ENCODE measurements at regions not wholly inside any gene's neighbourhood (a gene's known extent, or its start where the extent isn't known, plus 50 kb on each side); places are given as distances from the start of the nearest gene placed in this dataset.

- no TSS peak for BruUV-seq (replicated peaks)
- Histone ChIP-seq H4K91ac (ENCODE audit: insufficient read depth, low read depth, low read length) (no peak overlapping the region), H2AK5ac (ENCODE audit: low read depth, low read length) (no peak overlapping the region), H2BK120ac (ENCODE audit: low read depth, low read length) (no peak overlapping the region), H2BK5ac (ENCODE audit: low read depth, low read length, poor library complexity, severe bottlenecking) (no peak overlapping the region), H3K79me1 (ENCODE audit: low read depth in 1 of 2, low read length in 2 of 2) (no peaks in the 10 kb centered on the region), H4K8ac (ENCODE audit: low read depth in 2 of 2, low read length in 2 of 2) (no peak overlapping the region), H4K5ac (ENCODE audit: low read depth, low read length) (no peak overlapping the region), H3K9me3 (ENCODE audit: control insufficient read depth, insufficient read depth, low read length) (no peaks in the 10 kb centered on the region), H3K4ac (ENCODE audit: low read depth, low read length) (no peak overlapping the region), H3K4me1 (ENCODE audit: control insufficient read depth, insufficient read depth, low read length) (0 out of 2 replicates have a peak, but pooled peaks cover 2% of the 10 kb centered on the region), H3K9ac (ENCODE audit: low read depth, low read length) (no peak overlapping the region), H3K18ac (ENCODE audit: low read depth, low read length) (no peak overlapping the region), H4K20me1 (ENCODE audit: insufficient read depth, low read length) (no peaks in the 10 kb centered on the region), H3K9me1 (ENCODE audit: insufficient read depth, low read length) (no peaks in the 10 kb centered on the region), H2BK20ac (ENCODE audit: low read depth, low read length) (no peak overlapping the region), H3K4me3 (ENCODE audit: insufficient read depth, low read depth, low read length) (no peak overlapping the region), H3K4me2 (ENCODE audit: low read depth, low read length) (no peak overlapping the region), H3K27ac (ENCODE audit: insufficient read depth, low read length) (no peak overlapping the region), H2AFZ (replicated peaks; ENCODE audit: low read length, poor library complexity) (no peak overlapping the region), H3K14ac (replicated peaks; ENCODE audit: low read depth, low read length) (no peak overlapping the region), H3K23ac (ENCODE audit: low read depth, low read length) (no peak overlapping the region), H3K36me3 (ENCODE audit: control insufficient read depth, insufficient read depth, low read length) (no peaks in the 10 kb centered on the region), H2BK15ac (ENCODE audit: low read depth, low read length) (no peak overlapping the region), H3K56ac (ENCODE audit: extremely low read depth, insufficient read depth, low read length) (no peak overlapping the region), H2AK9ac (replicated peaks; ENCODE audit: low read depth, low read length, poor library complexity) (no peak overlapping the region), H3K27me3 (ENCODE audit: control insufficient read depth, insufficient read depth, low read length) (no peaks in the 10 kb centered on the region)
- ATAC-seq (ENCODE audit: low read depth) (no peak), DNase-seq (no peak)
- TF ChIP-seq, protein P1, sequence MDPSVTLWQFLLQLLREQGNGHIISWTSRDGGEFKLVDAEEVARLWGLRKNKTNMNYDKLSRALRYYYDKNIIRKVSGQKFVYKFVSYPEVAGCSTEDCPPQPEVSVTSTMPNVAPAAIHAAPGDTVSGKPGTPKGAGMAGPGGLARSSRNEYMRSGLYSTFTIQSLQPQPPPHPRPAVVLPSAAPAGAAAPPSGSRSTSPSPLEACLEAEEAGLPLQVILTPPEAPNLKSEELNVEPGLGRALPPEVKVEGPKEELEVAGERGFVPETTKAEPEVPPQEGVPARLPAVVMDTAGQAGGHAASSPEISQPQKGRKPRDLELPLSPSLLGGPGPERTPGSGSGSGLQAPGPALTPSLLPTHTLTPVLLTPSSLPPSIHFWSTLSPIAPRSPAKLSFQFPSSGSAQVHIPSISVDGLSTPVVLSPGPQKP (IDR thresholded peaks at IDR 0.05; ENCODE audit: borderline replicate concordance, low read depth, low read length) = no peak
- no peak for TF ChIP-seq RAD21 (IDR thresholded peaks at IDR 0.05; ENCODE audit: low read length)
- no peak for TF ChIP-seq CHD1 (IDR thresholded peaks at IDR 0.05; ENCODE audit: low read depth, low read length)
- no peak for TF ChIP-seq USF2 (IDR thresholded peaks at IDR 0.05; ENCODE audit: low read depth, low read length)
- TF ChIP-seq SMC3 (IDR thresholded peaks at IDR 0.05; ENCODE audit: low read depth, low read length) = no peak
- no peak for TF ChIP-seq MAZ (IDR thresholded peaks at IDR 0.05; ENCODE audit: borderline replicate concordance, low read depth, low read length)
- TF ChIP-seq CTCF (conservative IDR thresholded peaks at IDR 0.05; ENCODE audit: low read depth, low read length) = no peak
- TF ChIP-seq NFE2L2 (IDR thresholded peaks at IDR 0.05; ENCODE audit: low read depth, low read length) = no peak
- no peak for TF ChIP-seq CEBPB (IDR thresholded peaks at IDR 0.05; ENCODE audit: low read depth, low read length)
- no peak for TF ChIP-seq POLR2A (IDR thresholded peaks at IDR 0.05; ENCODE audit: low read depth, low read length)
- TF ChIP-seq MXI1 (IDR thresholded peaks at IDR 0.05; ENCODE audit: borderline replicate concordance, low read depth, low read length) = no peak
- TF ChIP-seq RFX5 (IDR thresholded peaks at IDR 0.05; ENCODE audit: low read depth, low read length) = no peak
- no peak for TF ChIP-seq BHLHE40 (IDR thresholded peaks at IDR 0.05; ENCODE audit: low read depth, low read length)
- no peak for TF ChIP-seq MAFK (IDR thresholded peaks at IDR 0.05; ENCODE audit: low read depth, low read length)
- no peak for TF ChIP-seq RCOR1 (IDR thresholded peaks at IDR 0.05; ENCODE audit: insufficient replicate concordance, low read length)
- TF ChIP-seq FOS (IDR thresholded peaks at IDR 0.05; ENCODE audit: low read depth, low read length) = no peak
- dilution Hi-C loops (cut with HindIII; ENCODE audit: low sequenced_read_pairs, unreplicated experiment) = no loop called here
- in situ Hi-C loops (cut with MboI; ENCODE audit: low sequenced_read_pairs) = no loop called here
- POLR2A ChIA-PET (ENCODE audit: unreplicated experiment) = no interaction called here
- intact Hi-C loops (cut with micrococcal nuclease) = no loop called here
- CTCF ChIA-PET = no interaction called here
These were observed 362.3 kb upstream of the PRR16 start for GRCh38 chr5:120101771-120102170.
